ENCODE measurements at regions not wholly inside any gene's neighbourhood (a gene's known extent, or its start where the extent isn't known, plus 50 kb on each side); places are given as distances from the start of the nearest gene placed in this dataset.
A peak's percentile ranks its signal among the peaks of the same experiment; 100 is the strongest.

DNA sequence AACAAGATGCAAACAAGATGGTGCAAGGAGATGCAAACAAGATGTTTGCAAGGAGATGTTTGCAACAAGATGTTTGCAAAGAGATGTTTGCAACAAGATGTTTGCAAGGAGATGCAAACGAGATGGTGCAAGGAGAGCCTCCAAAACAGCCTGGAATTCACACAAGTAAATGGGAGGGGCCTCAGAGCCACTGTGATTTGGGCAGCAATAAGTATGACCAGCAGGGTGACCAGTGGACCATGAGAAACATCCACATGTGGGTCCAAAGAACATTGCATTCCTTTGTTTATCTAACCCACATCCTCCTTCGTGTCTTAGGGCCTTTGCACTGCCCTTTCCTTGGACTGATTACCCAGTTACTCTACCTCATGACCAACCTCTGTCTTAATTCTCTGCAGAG lies 162.9 kb downstream of the PLPP3 start:
- Histone ChIP-seq H3K27me3 (ENCODE audit: control insufficient read depth, insufficient read depth, low read length) (no peaks in the 10 kb centered on the region), H3K9me3 (ENCODE audit: control insufficient read depth, insufficient read depth, low read length) (no peaks in the 10 kb centered on the region), H3K36me3 (ENCODE audit: control insufficient read depth, insufficient read depth, low read length) (no peaks in the 10 kb centered on the region), H3K4me1 (ENCODE audit: control insufficient read depth, insufficient read depth, low read length) (peaks cover 9% of the 10 kb centered on the region; the same call in 1 of the 2 replicates), H3K9ac (ENCODE audit: low read depth, low read length) (no peak overlapping the region), H3K27ac (ENCODE audit: low read depth, low read length) (no peak overlapping the region), H3K4me3 (ENCODE audit: low read depth, low read length) (no peak overlapping the region)

DNA sequence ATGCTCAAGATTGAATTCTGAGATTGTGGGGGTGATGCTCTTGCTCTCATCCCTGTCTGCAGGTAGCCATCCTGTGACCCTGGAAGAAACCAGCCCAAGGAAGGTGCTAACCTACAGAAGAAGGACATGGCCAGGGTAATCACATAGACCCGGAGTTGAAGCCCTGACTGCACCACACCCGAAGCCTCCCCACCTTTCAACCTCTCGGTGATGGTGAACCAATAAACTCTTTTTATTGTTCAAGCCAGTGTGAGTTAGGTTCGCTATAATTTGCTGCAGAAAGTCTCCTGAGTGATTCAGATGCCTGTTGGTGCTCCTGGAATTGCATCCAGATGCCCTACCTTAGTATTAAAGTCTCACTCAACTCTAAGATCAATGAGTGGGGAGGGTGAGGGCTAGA lies 163.6 kb downstream of the PLPP3 start:
- Histone ChIP-seq H3K9me3 (ENCODE audit: control insufficient read depth, insufficient read depth, low read length) (no peaks in the 10 kb centered on the region), H3K27ac (ENCODE audit: low read depth, low read length) (no peak overlapping the region), H3K4me1 (ENCODE audit: control insufficient read depth, insufficient read depth, low read length) (peaks cover 9% of the 10 kb centered on the region; the same call in 1 of the 2 replicates), H3K36me3 (ENCODE audit: control insufficient read depth, insufficient read depth, low read length) (no peaks in the 10 kb centered on the region), H3K27me3 (ENCODE audit: control insufficient read depth, insufficient read depth, low read length) (no peaks in the 10 kb centered on the region), H3K4me3 (ENCODE audit: low read depth, low read length) (no peak overlapping the region), H3K9ac (ENCODE audit: low read depth, low read length) (no peak overlapping the region)

DNA sequence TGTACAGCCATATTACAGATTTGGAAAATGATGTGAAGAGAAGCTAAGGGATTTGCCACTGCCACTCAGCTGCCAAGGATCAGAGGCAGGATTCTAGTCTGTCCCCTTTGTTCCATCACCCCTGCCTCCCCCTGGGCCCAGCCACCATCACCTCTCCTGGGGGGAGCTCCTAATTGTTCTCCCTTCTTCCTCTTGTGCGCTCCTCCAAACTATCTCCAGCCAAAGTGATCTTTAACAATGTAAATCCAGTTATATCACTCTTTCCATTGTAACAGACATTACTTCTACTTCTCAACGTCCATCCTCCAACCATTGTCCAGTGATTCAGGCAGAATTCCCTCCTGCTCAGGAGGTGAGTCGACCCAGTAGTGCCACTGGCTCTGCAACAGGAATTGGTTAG lies 164.1 kb downstream of the PLPP3 start:
- no peaks in the 10 kb centered on the region for H3K36me3 ChIP-seq (ENCODE audit: control insufficient read depth, insufficient read depth, low read length)
- H3K27me3 ChIP-seq (ENCODE audit: control insufficient read depth, insufficient read depth, low read length) = no peaks in the 10 kb centered on the region
- H3K9ac ChIP-seq (ENCODE audit: low read depth, low read length) = no peak overlapping the region
- H3K9me3 ChIP-seq (ENCODE audit: control insufficient read depth, insufficient read depth, low read length) = no peaks in the 10 kb centered on the region
- no peak overlapping the region for H3K27ac ChIP-seq (ENCODE audit: low read depth, low read length)
- peaks cover 9% of the 10 kb centered on the region; the same call in 1 of the 2 replicates for H3K4me1 ChIP-seq (ENCODE audit: control insufficient read depth, insufficient read depth, low read length)
- H3K4me3 ChIP-seq (ENCODE audit: low read depth, low read length) = no peak overlapping the region

DNA sequence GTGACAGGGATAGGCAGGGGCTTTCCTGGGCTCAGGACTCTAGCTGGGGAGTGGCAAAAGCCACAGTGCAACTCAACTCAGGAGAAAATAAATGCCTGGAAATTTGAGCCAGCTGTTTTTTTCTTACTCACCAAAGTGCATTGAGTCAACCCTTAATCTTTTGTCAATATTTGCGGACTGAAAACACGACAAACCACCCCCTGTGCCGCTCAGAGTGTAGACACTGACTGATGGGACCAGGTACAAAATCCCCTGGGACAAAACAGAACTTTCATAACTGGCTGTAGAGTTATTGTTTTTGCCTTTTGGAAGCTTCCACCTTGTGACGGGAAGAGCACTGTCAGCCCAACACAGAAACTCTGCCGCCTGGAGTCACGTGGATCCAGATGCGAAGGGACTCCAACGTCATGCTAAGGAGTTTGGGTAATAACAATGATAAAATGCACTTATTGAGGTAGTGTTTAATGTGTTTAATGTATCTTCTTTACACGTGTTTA lies 164.6 kb downstream of the PLPP3 start:
- Histone ChIP-seq H3K9ac (ENCODE audit: low read depth, low read length) (no peak overlapping the region), H3K4me3 (ENCODE audit: low read depth, low read length) (no peak overlapping the region), H3K36me3 (ENCODE audit: control insufficient read depth, insufficient read depth, low read length) (no peaks in the 10 kb centered on the region), H3K9me3 (ENCODE audit: control insufficient read depth, insufficient read depth, low read length) (no peaks in the 10 kb centered on the region), H3K27me3 (ENCODE audit: control insufficient read depth, insufficient read depth, low read length) (no peaks in the 10 kb centered on the region), H3K4me1 (ENCODE audit: control insufficient read depth, insufficient read depth, low read length) (peaks cover 9% of the 10 kb centered on the region; the same call in 1 of the 2 replicates), H3K27ac (ENCODE audit: low read depth, low read length) (peak overlapping the region; percentile 48)

DNA sequence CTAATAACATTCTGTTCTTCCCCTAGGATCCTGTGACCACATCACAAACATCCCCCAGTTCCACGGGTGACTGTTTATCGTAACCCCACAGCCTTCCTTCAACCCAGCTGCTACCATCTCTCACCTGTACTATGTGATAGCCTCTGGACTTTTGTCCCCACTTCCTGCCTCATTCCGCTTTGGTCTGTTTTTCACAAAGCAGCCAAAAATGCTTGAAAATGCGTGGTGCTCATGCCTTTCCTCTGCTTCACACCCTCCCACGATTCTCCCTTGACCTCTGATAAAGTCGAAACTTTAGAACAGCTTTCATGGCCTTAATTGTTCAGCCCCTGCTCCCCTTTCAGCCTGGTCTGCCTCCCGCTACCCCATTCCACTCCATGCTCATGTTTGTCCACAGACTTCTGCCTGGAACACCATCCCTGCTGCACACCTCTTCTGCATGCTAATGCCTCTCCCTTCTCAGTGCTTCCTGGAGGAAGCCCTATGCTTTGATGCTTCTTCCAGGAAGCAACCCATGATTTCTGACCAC lies 165.6 kb downstream of the PLPP3 start:
- Histone ChIP-seq H3K27ac (ENCODE audit: low read depth, low read length) (no peak overlapping the region), H3K27me3 (ENCODE audit: control insufficient read depth, insufficient read depth, low read length) (no peaks in the 10 kb centered on the region), H3K9ac (ENCODE audit: low read depth, low read length) (no peak overlapping the region), H3K4me1 (ENCODE audit: control insufficient read depth, insufficient read depth, low read length) (peaks cover 9% of the 10 kb centered on the region; the same call in 1 of the 2 replicates), H3K4me3 (ENCODE audit: low read depth, low read length) (no peak overlapping the region), H3K9me3 (ENCODE audit: control insufficient read depth, insufficient read depth, low read length) (no peaks in the 10 kb centered on the region), H3K36me3 (ENCODE audit: control insufficient read depth, insufficient read depth, low read length) (no peaks in the 10 kb centered on the region)

DNA sequence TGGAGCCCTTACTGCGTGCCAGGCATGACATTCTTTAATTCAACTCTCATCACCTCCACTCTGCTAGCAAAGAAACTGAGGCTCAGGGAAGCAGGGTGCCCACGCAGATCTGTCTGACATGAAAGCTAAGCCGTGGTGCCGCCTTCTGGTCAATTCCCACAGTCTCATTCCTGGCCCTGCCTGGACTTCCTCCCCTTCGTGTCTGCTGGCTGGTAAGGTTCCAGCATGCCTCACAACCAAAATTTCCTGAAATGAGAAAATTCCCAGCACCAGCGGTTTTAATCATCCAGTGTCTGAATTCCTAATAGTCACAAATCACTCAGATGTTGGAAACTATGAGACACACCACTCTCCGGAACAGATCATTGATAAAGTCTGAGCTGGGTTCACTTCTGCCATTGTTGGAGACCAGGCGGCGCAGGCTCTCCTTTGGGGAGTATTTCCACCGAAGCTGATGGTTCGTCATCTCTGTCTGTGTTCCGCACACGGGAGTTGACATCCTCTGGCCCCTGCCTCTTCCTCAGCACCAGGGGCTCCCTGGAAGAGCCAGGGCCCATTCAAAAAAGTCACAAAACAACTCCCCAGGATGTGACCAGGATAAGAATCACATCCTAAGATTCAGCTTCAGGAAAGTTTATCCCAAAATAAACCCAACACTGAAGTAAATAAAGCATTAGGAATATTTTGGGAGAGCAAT lies 167.7 kb downstream of the PLPP3 start:
- H3K36me3 ChIP-seq (ENCODE audit: control insufficient read depth, insufficient read depth, low read length) = no peaks in the 10 kb centered on the region
- H3K4me1 ChIP-seq (ENCODE audit: control insufficient read depth, insufficient read depth, low read length) = peaks cover 9% of the 10 kb centered on the region; the same call in 1 of the 2 replicates
- H3K9ac ChIP-seq (ENCODE audit: low read depth, low read length) = no peak overlapping the region
- no peaks in the 10 kb centered on the region for H3K9me3 ChIP-seq (ENCODE audit: control insufficient read depth, insufficient read depth, low read length)
- H3K4me3 ChIP-seq (ENCODE audit: low read depth, low read length) = no peak overlapping the region
- no peak overlapping the region for H3K27ac ChIP-seq (ENCODE audit: low read depth, low read length)
- no peaks in the 10 kb centered on the region for H3K27me3 ChIP-seq (ENCODE audit: control insufficient read depth, insufficient read depth, low read length)

DNA sequence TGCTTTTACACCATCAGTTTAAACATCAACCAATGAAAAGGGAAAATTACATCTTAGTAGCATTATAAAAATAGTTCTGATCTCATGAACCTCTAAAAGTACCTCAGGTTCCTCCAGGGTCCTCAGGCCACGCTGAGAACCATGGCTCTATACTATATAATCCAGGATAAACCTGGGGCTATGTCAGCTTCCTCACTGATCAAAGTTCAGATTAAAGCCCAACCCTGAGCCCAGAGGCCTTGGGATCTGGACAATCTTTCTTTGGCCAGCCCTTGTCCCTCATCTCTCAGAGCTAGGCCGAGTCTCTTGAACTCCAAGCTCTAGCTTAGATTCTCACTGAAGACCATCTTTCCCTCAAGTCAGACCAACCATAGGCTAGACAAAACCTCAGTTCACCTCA lies 168.3 kb downstream of the PLPP3 start:
- no peaks in the 10 kb centered on the region for H3K27me3 ChIP-seq (ENCODE audit: control insufficient read depth, insufficient read depth, low read length)
- no peak overlapping the region for H3K9ac ChIP-seq (ENCODE audit: low read depth, low read length)
- H3K4me3 ChIP-seq (ENCODE audit: low read depth, low read length) = no peak overlapping the region
- no peak overlapping the region for H3K27ac ChIP-seq (ENCODE audit: low read depth, low read length)
- H3K4me1 ChIP-seq (ENCODE audit: control insufficient read depth, insufficient read depth, low read length) = peaks cover 9% of the 10 kb centered on the region; the same call in 1 of the 2 replicates
- H3K36me3 ChIP-seq (ENCODE audit: control insufficient read depth, insufficient read depth, low read length) = no peaks in the 10 kb centered on the region
- no peaks in the 10 kb centered on the region for H3K9me3 ChIP-seq (ENCODE audit: control insufficient read depth, insufficient read depth, low read length)

DNA sequence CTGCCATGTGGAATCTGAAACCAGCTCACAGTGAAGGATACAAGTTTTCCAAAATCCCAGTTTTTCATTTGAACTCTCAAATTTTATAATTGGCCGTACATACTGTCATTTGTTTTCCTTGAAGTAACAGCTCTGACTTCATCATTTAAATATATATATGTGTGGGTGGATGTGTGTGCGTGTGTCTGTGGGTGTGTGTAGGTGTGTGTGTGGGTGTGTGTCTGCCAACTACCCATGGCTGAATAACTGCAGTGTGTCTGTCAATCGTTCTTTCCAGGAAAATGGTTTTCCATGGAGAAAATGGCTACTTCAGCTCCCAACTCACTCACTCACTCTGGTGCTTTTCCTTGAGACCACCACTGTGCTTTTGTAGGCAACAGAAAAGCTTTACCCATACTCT lies 169.0 kb downstream of the PLPP3 start:
- Histone ChIP-seq H3K27ac (ENCODE audit: low read depth, low read length) (no peak overlapping the region), H3K9ac (ENCODE audit: low read depth, low read length) (no peak overlapping the region), H3K36me3 (ENCODE audit: control insufficient read depth, insufficient read depth, low read length) (no peaks in the 10 kb centered on the region), H3K4me1 (ENCODE audit: control insufficient read depth, insufficient read depth, low read length) (peaks cover 9% of the 10 kb centered on the region; the same call in 1 of the 2 replicates), H3K4me3 (ENCODE audit: low read depth, low read length) (no peak overlapping the region), H3K27me3 (ENCODE audit: control insufficient read depth, insufficient read depth, low read length) (no peaks in the 10 kb centered on the region), H3K9me3 (ENCODE audit: control insufficient read depth, insufficient read depth, low read length) (no peaks in the 10 kb centered on the region)

DNA sequence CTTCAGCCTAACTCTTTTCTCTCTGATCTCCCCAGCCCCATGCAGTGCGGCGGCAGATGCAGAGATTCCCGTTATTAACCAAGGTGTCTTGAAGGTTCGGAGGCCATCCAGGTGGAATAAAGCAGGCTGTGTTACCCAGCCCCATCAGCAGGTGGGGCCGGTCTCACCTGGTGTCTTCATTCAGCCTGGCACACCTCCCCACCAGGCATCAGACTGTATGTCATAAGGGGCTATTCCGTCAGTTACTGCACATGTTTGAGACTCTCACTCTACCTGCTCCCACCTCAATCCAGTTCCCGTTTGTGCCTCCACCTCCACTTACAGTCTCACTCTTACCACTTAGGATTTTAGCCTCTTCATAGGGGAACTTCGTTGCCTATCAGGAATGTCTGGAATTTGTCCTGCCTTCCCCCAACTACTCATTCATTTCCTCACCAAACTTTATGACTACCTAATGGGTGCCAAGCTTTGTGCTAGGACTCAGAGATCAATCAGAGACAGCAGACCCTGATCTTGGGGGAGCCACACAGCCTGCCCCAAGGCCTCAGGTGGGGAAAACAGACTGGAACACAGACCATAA lies 170.2 kb downstream of the PLPP3 start:
- no peak overlapping the region for H3K9ac ChIP-seq (ENCODE audit: low read depth, low read length)
- H3K9me3 ChIP-seq (ENCODE audit: control insufficient read depth, insufficient read depth, low read length) = no peaks in the 10 kb centered on the region
- H3K36me3 ChIP-seq (ENCODE audit: control insufficient read depth, insufficient read depth, low read length) = no peaks in the 10 kb centered on the region
- peaks cover 5% of the 10 kb centered on the region; the same call in 1 of the 2 replicates for H3K4me1 ChIP-seq (ENCODE audit: control insufficient read depth, insufficient read depth, low read length)
- no peak overlapping the region for H3K27ac ChIP-seq (ENCODE audit: low read depth, low read length)
- no peaks in the 10 kb centered on the region for H3K27me3 ChIP-seq (ENCODE audit: control insufficient read depth, insufficient read depth, low read length)
- H3K4me3 ChIP-seq (ENCODE audit: low read depth, low read length) = no peak overlapping the region

DNA sequence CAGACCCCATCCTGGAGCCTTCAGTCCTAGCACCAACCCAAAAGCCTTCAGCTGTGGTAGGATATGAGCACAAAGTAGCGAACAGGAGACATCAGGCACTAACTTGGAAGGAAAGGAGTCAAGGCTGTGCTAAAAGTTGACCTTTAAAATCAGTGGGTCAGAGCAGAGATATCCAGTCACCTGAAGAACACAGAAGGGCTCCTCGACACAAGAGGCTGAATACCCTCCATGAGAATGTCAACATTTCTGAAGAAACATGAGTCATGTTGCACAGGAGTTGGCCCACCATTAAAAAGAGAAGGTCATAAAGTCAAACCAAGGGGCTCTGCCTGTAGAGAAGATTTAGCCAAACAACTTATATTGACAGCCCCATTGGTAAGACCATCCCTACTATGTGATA lies 172.5 kb downstream of the PLPP3 start:
- Histone ChIP-seq H3K27ac (ENCODE audit: low read depth, low read length) (no peak overlapping the region), H3K36me3 (ENCODE audit: control insufficient read depth, insufficient read depth, low read length) (no peaks in the 10 kb centered on the region), H3K9ac (ENCODE audit: low read depth, low read length) (no peak overlapping the region), H3K4me3 (ENCODE audit: low read depth, low read length) (no peak overlapping the region), H3K27me3 (ENCODE audit: control insufficient read depth, insufficient read depth, low read length) (no peaks in the 10 kb centered on the region), H3K9me3 (ENCODE audit: control insufficient read depth, insufficient read depth, low read length) (no peaks in the 10 kb centered on the region), H3K4me1 (ENCODE audit: control insufficient read depth, insufficient read depth, low read length) (no peaks in the 10 kb centered on the region)

DNA sequence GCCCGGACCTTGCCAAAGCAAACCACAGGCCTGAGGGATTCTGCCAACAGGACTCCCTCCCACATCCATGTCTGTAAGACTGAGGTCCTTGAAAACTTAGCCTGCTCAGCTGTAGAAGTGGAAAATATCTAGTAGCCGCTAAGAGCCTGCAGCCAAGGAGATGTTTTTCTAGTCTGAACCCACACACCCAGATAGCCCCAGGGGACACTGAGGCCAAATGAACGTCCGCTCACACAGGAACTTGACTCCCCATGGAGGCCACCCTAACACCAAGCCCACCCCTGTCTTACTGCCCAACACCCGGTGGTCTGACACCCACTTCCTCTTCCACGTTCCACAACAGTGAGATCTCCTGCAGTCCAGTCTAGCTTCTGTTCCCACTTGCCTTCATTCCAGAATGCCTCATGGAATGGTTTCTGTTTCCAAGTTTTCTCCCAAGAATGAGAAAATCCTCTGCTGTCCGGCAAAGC lies 174.8 kb downstream of the PLPP3 start:
- Histone ChIP-seq H3K9ac (ENCODE audit: low read depth, low read length) (no peak overlapping the region), H3K4me3 (ENCODE audit: low read depth, low read length) (no peak overlapping the region), H3K27me3 (ENCODE audit: control insufficient read depth, insufficient read depth, low read length) (no peaks in the 10 kb centered on the region), H3K27ac (ENCODE audit: low read depth, low read length) (no peak overlapping the region), H3K4me1 (ENCODE audit: control insufficient read depth, insufficient read depth, low read length) (no peaks in the 10 kb centered on the region), H3K36me3 (ENCODE audit: control insufficient read depth, insufficient read depth, low read length) (no peaks in the 10 kb centered on the region), H3K9me3 (ENCODE audit: control insufficient read depth, insufficient read depth, low read length) (no peaks in the 10 kb centered on the region)

Data from HUES48 (cell line).